HL-60 (cell line): ENCODE measurements at regions not wholly inside any gene's neighbourhood (a gene's known extent, or its start where the extent isn't known, plus 50 kb on each side); places are given as distances from the start of the nearest gene placed in this dataset.

Experiments
- POLR2AphosphoS5 ChIP-seq: IDR thresholded peaks from 2 replicates; pipeline ENCODE4 v1.6.1; 2012; ENCODE audit warnings: low read depth
- TF ChIP-seq, protein P1 (sequence below): IDR thresholded peaks from one replicate; pipeline ENCODE4 v1.5.1; 2011; ENCODE audit warnings: low read length, control low read depth, inconsistent platforms; ENCODE audit not compliant: insufficient read depth

DNA sequence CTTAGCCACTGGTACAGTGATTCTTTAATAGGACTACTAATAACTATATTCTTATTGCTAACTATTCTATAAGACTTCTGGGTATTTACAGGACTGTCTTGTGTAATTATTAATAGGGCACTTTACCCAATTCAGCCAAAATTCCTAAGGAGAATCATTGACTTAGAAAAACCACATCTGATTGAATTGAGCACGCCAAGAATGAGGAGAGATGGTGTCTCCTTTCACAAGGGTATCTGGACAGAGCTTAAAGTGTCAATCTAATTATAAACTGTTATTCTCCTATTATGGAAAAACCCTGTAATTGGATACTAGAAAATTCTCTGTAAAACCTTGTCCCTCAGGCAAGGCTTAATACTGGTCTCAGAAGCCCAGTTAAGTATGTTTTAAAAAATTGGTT, 111.1 kb upstream of the TLL1 start:
- TF ChIP-seq, protein P1, sequence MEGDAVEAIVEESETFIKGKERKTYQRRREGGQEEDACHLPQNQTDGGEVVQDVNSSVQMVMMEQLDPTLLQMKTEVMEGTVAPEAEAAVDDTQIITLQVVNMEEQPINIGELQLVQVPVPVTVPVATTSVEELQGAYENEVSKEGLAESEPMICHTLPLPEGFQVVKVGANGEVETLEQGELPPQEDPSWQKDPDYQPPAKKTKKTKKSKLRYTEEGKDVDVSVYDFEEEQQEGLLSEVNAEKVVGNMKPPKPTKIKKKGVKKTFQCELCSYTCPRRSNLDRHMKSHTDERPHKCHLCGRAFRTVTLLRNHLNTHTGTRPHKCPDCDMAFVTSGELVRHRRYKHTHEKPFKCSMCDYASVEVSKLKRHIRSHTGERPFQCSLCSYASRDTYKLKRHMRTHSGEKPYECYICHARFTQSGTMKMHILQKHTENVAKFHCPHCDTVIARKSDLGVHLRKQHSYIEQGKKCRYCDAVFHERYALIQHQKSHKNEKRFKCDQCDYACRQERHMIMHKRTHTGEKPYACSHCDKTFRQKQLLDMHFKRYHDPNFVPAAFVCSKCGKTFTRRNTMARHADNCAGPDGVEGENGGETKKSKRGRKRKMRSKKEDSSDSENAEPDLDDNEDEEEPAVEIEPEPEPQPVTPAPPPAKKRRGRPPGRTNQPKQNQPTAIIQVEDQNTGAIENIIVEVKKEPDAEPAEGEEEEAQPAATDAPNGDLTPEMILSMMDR, result no peak
- no peak for TF ChIP-seq POLR2AphosphoS5
